Thyroid gland (tissue), 4 donors: ENCODE measurements at regions not wholly inside any gene's neighbourhood (a gene's known extent, or its start where the extent isn't known, plus 50 kb on each side); places are given as distances from the start of the nearest gene placed in this dataset.

Experiments
- DNase-seq, 2 donors: peaks; one replicate each; pipeline ENCODE4 v3.0.0-alpha.2; 2019
- H3K27ac ChIP-seq, 3 donors: fragments of 200-600 bp; sonication (generic); 1 replicate in 2 of 3; 2 replicates in 1 of 3; pipeline ENCODE4 v1.5.1; 2016 to 2019; ENCODE audit warnings: mild to moderate bottlenecking in 1 of 3, moderate library complexity in 1 of 3
- H3K27me3 ChIP-seq: fragments of 200-600 bp; sonication (generic); one replicate; pipeline ENCODE4 v1.5.1; 2019
- H3K36me3 ChIP-seq, 2 donors: fragments of 200-600 bp; sonication (generic); one replicate each; pipeline ENCODE4 v1.5.1; 2016 to 2019
- H3K4me1 ChIP-seq, 2 donors: fragments of 200-600 bp; sonication (generic); one replicate each; pipeline ENCODE4 v1.5.1; 2017 to 2019
- H3K4me3 ChIP-seq, 3 donors: fragments of 200-600 bp; sonication (generic); replicated peaks in 1 of 3; 1 replicate in 2 of 3; 2 replicates in 1 of 3; pipeline ENCODE4 v1.5.1; 2016; ENCODE audit warnings: mild to moderate bottlenecking in 1 of 3
- H3K9me3 ChIP-seq: fragments of 200-600 bp; sonication (generic); one replicate; pipeline ENCODE4 v1.5.1; 2017
- POLR2A ChIP-seq, 2 donors: fragments of 450-650 bp; IDR thresholded peaks; one replicate each; pipeline ENCODE4 v1.6.1; 2017; ENCODE audit warnings: antibody characterized with exemption in 2 of 2, mild to moderate bottlenecking in 2 of 2, moderate library complexity in 1 of 2
- WGBS, 2 donors: methylation state at CpG; one replicate each; pipeline ENCODE4 v1.1.5; 2017; 5-methylcytosine and 5-hydroxymethylcytosine counted together
- intact Hi-C: fragments of 100-400 bp; cut with DNase I; formaldehyde crosslinking; loops from one replicate; pipeline ENCODE4 v1.15.1; 2023
- TF ChIP-seq, protein P1 (sequence below), 6 experiments: fragments of 200-600 bp in 3 of 6; fragments of 450-650 bp in 3 of 6; sonication (generic) in 3 of 6; IDR thresholded peaks; one replicate each; pipeline ENCODE4 v1.5.1; 2016 to 2019; ENCODE audit warnings: antibody characterized with exemption in 6 of 6, mild to moderate bottlenecking in 2 of 6, inconsistent platforms in 1 of 6, moderate library complexity in 1 of 6

- 64 to 82% methylated on average over 2 of the region's 2 CpGs for WGBS, 2 donors
- Histone ChIP-seq H3K4me1 (no peaks in the 10 kb centered on the region), H3K27ac (no peak overlapping the region), H3K9me3 (no peaks in the 10 kb centered on the region), H3K36me3 (no peaks in the 10 kb centered on the region), H3K27me3 (no peaks in the 10 kb centered on the region), H3K4me3 (no peak overlapping the region)
- no peak for TF ChIP-seq POLR2A (IDR thresholded peaks at IDR 0.05)
- TF ChIP-seq, protein P1, sequence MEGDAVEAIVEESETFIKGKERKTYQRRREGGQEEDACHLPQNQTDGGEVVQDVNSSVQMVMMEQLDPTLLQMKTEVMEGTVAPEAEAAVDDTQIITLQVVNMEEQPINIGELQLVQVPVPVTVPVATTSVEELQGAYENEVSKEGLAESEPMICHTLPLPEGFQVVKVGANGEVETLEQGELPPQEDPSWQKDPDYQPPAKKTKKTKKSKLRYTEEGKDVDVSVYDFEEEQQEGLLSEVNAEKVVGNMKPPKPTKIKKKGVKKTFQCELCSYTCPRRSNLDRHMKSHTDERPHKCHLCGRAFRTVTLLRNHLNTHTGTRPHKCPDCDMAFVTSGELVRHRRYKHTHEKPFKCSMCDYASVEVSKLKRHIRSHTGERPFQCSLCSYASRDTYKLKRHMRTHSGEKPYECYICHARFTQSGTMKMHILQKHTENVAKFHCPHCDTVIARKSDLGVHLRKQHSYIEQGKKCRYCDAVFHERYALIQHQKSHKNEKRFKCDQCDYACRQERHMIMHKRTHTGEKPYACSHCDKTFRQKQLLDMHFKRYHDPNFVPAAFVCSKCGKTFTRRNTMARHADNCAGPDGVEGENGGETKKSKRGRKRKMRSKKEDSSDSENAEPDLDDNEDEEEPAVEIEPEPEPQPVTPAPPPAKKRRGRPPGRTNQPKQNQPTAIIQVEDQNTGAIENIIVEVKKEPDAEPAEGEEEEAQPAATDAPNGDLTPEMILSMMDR (IDR thresholded peaks at IDR 0.05) = no peak
- intact Hi-C loops = no loop called here
- DNase-seq = no peak
Measured at GRCh38 chr11:82365351-82365750, 368.3 kb downstream of the FAM181B start.

GRCh38 chr11:82356316-82356715, 377.3 kb downstream of the FAM181B start:
- H3K36me3 ChIP-seq = no peaks in the 10 kb centered on the region
- 77 to 82% methylated on average over 2 of the region's 2 CpGs for WGBS, 2 donors
- TF ChIP-seq, protein P1 (IDR thresholded peaks at IDR 0.05) = no peak
- H3K4me3 ChIP-seq = no peak overlapping the region
- no peaks in the 10 kb centered on the region for H3K27me3 ChIP-seq
- intact Hi-C loops = no loop called here
- no peak for DNase-seq
- no peaks in the 10 kb centered on the region for H3K9me3 ChIP-seq
- H3K27ac ChIP-seq = no peak overlapping the region
- H3K4me1 ChIP-seq = no peaks in the 10 kb centered on the region

DNA sequence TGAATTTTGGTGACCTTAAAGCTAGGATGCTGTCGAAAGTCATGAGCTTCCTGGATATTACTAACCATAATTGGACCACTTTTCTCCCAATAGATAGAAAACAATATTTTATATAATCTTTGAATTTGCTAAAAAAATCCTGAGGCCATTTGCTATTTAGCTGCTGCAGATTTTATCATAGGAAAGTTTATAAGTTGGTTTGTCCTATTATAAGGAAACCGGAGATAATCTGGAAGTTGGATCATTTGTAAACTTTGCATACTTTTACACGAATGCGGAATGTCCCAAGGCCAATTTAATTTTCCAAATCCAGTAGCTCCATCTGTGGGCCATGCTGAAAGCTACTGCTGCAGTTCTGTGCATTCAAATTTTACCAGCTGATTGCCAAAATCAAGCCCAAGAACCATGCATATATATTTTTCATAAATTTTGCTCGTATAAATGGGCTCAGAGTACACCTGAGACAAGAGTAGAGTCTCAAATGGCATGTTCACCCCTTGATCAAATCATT, 378.3 kb downstream of the FAM181B start:
- 75 to 82% methylated on average over 5 of the region's 5 CpGs for WGBS, 2 donors
- Histone ChIP-seq H3K27me3 (no peaks in the 10 kb centered on the region), H3K9me3 (no peaks in the 10 kb centered on the region), H3K4me1 (no peaks in the 10 kb centered on the region), H3K36me3 (no peaks in the 10 kb centered on the region), H3K4me3 (no peak overlapping the region), H3K27ac (no peak overlapping the region)
- no peak for DNase-seq
- TF ChIP-seq POLR2A (IDR thresholded peaks at IDR 0.05) = no peak
- TF ChIP-seq, protein P1 (IDR thresholded peaks at IDR 0.05) = no peak
- intact Hi-C loops = no loop called here

GRCh38 chr11:82326853-82327252, 406.8 kb downstream of the FAM181B start:
- H3K36me3 ChIP-seq = no peaks in the 10 kb centered on the region
- intact Hi-C loops = no loop called here
- no peaks in the 10 kb centered on the region for H3K27me3 ChIP-seq
- H3K9me3 ChIP-seq = no peaks in the 10 kb centered on the region
- DNase-seq = no peak
- H3K27ac ChIP-seq = no peak overlapping the region
- 78 to 100% methylated on average over 2 to 3 of the region's 3 CpGs for WGBS, 2 donors
- H3K4me3 ChIP-seq = no peak overlapping the region
- no peaks in the 10 kb centered on the region for H3K4me1 ChIP-seq
- no peak for TF ChIP-seq POLR2A (IDR thresholded peaks at IDR 0.05)
- TF ChIP-seq, protein P1 (IDR thresholded peaks at IDR 0.05) = no peak

GRCh38 chr11:82321206-82321605, 412.5 kb downstream of the FAM181B start:
- 80 to 85% methylated on average over 6 of the region's 6 CpGs for WGBS, 2 donors

More at GRCh38 chr11:82321206-82321605, 412.5 kb downstream of the FAM181B start:
- Histone ChIP-seq H3K27me3 (no peaks in the 10 kb centered on the region), H3K4me3 (no peak overlapping the region), H3K36me3 (no peaks in the 10 kb centered on the region), H3K4me1 (no peaks in the 10 kb centered on the region), H3K9me3 (no peaks in the 10 kb centered on the region), H3K27ac (no peak overlapping the region)
- no peak for TF ChIP-seq POLR2A (IDR thresholded peaks at IDR 0.05)
- TF ChIP-seq, protein P1 (IDR thresholded peaks at IDR 0.05) = no peak
- DNase-seq = no peak
- intact Hi-C loops = no loop called here
